GM06990 (cell line): ENCODE measurements at regions not wholly inside any gene's neighbourhood (a gene's known extent, or its start where the extent isn't known, plus 50 kb on each side); places are given as distances from the start of the nearest gene placed in this dataset.

ENCODE experiments used
- DNase-seq: peaks from one replicate; pipeline ENCODE4 v3.0.0-alpha.2; 2011; ENCODE audit not compliant: insufficient read length; ENCODE audit errors: extremely low read depth
- H3K27me3 ChIP-seq: replicated peaks from 2 replicates; pipeline ENCODE4 v1.6.0; 2011; ENCODE audit warnings: low read length; ENCODE audit not compliant: control insufficient read depth, insufficient read depth
- H3K36me3 ChIP-seq: 2 replicates; pipeline ENCODE4 v1.5.1; 2011; ENCODE audit warnings: low read length; ENCODE audit not compliant: control insufficient read depth, insufficient read depth
- H3K4me3 ChIP-seq: replicated peaks from 2 replicates; pipeline ENCODE4 v1.5.1; 2011; ENCODE audit warnings: low read depth, mild to moderate bottlenecking, control low read depth, low read length
- CTCF ChIP-seq: IDR thresholded peaks from 2 replicates; pipeline ENCODE4 v1.5.1; 2011; ENCODE audit warnings: low read length, control low read depth, mild to moderate bottlenecking, inconsistent platforms; ENCODE audit not compliant: insufficient read depth, poor library complexity, severe bottlenecking

DNA sequence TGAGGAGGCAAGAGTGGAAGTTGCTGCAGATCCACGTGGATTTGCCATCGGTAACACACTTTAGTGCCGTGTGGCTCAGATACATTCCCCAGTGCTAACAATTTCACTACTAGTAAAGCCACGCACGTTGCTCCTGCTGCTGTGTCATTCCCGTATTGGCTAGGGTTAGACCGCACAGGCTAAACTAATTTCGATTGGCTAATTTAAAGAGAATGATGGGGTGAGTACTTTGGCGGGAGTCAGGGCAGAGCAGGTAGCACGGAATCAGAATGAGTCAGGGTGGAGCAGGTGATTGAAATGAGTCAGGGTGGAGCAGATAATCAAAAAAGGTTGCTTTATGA is 1337.5 kb downstream of the FSTL5 start:
- no peak overlapping the region for H3K4me3 ChIP-seq
- no peaks in the 10 kb centered on the region for H3K27me3 ChIP-seq
- H3K36me3 ChIP-seq, result no peaks in the 10 kb centered on the region
- no peak for TF ChIP-seq CTCF
- DNase-seq, result no peak

- Histone ChIP-seq H3K4me3 (no peak overlapping the region), H3K36me3 (no peaks in the 10 kb centered on the region), H3K27me3 (no peaks in the 10 kb centered on the region)
- TF ChIP-seq CTCF, result no peak
- no peak for DNase-seq
Measured at GRCh38 chr4:160831165-160831922, 1332.5 kb downstream of the FSTL5 start.

DNA sequence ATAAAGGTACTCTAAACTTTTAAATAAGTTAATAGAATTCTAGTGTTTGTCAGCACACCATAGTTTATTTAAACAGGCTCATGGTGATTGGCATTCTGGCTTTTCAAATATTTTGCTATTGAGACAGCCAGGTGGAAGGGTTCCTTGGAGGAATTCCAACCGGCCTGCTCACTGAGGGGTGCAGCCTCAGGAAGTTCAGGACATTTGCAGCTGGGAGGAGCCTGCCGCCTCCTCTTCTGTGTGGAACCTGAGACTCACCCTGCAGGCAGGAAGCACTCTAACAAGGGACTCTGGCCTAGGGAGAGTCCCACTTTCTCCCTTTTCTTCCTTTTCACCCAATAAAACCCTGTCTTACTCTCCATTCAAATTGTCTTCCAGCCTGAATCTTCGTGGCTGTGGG is 1328.0 kb downstream of the FSTL5 start:
- TF ChIP-seq CTCF, result no peak
- Histone ChIP-seq H3K4me3 (no peak overlapping the region), H3K36me3 (no peaks in the 10 kb centered on the region), H3K27me3 (no peaks in the 10 kb centered on the region)
- no peak for DNase-seq

DNA sequence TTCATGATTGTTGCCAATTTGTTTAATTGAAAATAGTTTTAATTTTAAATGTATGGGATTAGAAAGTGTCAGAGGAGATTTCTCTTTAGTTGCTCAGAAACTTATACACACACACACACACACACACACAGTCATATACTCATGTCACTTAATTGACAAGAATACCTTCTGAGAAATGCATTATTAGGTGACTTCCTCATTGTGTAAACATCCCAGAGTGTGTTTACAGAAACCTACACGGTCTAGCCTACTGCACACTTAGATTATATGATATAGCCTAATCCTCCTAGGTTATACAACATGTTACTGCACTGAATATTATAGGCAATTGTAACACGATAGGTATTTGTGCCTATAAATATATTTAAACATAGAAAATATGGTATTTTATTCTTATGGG is 1327.4 kb downstream of the FSTL5 start:
- Histone ChIP-seq H3K36me3 (no peaks in the 10 kb centered on the region), H3K4me3 (no peak overlapping the region), H3K27me3 (no peaks in the 10 kb centered on the region)
- no peak for DNase-seq
- TF ChIP-seq CTCF, result no peak

- no peak overlapping the region for H3K4me3 ChIP-seq
- TF ChIP-seq CTCF, result no peak
- H3K27me3 ChIP-seq, result no peaks in the 10 kb centered on the region
- H3K36me3 ChIP-seq, result no peaks in the 10 kb centered on the region
- DNase-seq, result no peak
Measured at GRCh38 chr4:160846121-160846520, 1317.7 kb downstream of the FSTL5 start.

DNA sequence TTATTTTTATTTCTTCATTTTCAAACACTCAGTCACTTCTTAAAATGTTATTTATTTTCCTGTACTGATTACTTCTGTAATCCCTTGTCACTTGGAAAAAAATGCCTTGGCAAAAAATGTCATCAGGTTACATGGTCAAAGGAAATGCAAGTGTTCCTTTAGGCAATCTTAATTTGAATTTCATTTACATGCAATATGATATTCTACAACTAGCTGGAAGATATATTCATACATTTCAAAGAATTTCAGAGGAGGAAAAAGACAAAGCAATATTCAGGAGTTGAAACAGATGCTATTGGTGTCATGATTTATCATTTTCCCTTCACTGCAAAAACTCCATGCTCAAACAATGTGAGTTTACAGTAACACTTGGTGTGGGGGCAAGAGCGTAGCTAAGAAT is 1316.6 kb downstream of the FSTL5 start:
- Histone ChIP-seq H3K4me3 (no peak overlapping the region), H3K27me3 (no peaks in the 10 kb centered on the region), H3K36me3 (no peaks in the 10 kb centered on the region)
- no peak for TF ChIP-seq CTCF
- DNase-seq, result no peak
